ENCODE measurements at regions not wholly inside any gene's neighbourhood (a gene's known extent, or its start where the extent isn't known, plus 50 kb on each side); places are given as distances from the start of the nearest gene placed in this dataset.
"Not testable (repeated sequence)": the region's sequence is repeated elsewhere in the genome, so short reads cannot be mapped to it uniquely, and the experiment has no call there.

GRCh38 chr6:97459535-97459934, 176.5 kb upstream of the MMS22L start:
- DNase-seq: no peak

GRCh38 chr6:97459986-97460385, 177.0 kb upstream of the MMS22L start:
- DNase-seq: no peak

DNA sequence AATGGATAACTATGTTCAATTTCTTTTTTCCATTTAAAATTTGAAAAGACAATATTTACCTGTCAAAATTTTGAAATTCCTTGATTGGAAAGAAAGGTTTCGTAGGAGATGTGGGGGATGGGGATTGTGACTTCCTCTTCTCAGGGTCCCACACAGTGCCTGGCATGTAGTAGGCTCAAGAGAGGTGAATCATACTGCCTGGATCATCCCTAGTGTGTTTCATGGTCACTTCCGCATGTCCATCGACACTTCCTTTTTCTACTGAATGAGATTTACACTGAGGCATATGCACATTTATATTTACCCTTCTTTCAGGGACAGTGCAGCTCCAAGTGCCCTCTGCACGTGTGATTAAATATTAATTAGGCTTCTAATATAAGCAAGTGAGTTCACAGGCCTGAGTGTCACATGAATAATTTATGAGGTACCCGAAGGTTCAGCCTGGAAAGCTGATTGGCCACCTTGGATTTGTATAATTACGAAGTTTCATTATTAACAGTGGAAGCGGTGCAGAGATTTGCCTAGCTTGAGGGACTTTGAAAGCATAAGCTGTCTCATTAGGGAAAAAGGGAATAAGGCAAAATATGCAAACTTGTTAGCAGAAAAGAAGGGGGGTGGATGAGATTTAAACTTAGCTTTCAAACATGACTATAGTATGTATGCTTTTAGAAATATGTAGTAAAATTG, 177.5 kb upstream of the MMS22L start:
- no peak for DNase-seq

DNA sequence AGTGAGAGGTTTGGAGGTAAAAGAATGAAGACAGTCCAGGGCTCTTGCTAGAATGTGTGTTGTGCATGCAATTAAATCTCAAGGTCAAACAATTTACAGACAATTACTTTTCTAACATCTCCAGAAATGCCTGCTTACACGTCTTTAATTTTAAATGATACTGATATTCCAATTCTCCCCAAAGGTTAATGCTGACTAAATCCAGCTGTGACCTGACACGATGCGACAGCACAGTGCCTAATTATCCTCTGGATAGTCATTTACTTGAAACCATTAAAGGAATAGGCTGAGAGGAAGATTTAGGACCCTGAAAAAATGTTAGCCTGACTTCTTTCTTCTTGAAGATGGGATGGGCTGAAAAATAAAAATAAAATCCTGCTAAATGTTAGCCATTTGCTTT, 178.2 kb upstream of the MMS22L start:
- DNase-seq: no peak

DNA sequence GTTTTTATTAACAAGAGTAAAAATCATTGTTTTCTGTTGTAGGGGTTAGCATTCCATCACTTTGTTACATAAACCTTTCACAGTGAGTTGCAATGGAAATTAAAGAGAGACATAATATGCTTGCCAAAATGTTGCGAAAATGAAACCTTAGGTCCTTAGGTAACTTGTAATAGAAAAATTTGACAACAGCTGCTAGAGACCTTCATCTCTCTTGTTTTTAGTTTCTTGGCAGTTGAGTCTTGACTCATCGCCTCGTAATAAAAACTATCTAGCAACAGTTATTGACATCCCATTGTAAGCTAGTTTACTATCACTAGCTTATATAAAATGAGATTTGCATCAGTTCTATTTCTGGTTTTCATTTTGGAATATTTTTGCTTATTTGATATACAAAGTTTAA, 179.0 kb upstream of the MMS22L start:
- DNase-seq: no peak

GRCh38 chr6:97462938-97463598, 180.1 kb upstream of the MMS22L start:
- no peak for DNase-seq

DNA sequence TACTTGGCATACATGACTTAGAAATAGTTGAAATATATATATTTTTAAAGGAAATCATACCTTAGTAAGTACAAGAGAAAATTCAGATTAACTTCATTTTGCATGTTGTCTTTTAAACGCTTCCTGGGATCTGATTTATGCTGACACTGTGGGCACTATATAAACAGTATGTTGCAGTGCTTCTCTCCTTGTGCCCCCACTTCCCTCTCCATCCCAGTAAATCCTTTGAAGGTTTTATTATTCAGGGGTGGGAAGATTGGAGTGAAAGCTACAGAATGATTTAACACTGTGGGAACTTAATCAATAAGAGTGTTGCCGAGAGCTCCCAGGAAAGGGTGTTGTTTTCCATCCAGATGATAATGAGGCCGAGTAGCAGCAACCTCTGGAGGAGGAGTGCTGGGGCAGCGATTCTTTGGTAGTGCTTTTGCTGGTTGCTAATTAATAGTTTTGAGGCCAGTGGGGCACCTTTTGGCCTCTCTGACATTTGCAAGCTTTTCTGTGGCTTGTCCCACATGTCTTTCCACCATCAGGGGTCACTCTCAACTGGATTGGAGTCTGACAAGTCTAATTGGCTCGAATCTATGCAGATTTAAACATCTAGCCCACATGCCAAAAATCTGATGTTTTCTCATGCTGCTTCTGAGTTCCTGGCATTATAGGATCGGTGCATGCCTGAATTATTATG, 183.0 kb upstream of the MMS22L start:
- DNase-seq: no peak

DNA sequence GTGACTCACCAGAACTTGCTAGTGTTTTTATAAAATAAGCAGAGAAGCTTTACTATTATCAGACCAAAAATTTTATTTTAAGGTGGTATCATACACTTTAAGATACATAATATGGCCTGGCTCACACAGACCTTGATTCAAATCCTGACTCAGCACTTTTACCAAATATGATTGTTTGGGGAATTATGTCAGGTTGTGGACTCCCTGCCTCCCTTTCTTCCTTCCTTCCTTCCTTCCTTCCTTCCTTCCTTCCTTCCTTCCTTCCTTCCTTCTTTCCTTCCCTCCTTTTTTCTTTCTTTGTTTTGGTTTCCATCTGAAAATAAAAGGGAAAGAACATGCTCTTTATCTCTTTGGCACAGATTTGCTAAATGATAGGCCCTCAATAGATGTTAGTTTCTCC, 186.0 kb upstream of the MMS22L start:
- DNase-seq: no peak

- DNase-seq: no peak
Observed at GRCh38 chr6:97469451-97469850, 186.4 kb upstream of the MMS22L start.

DNA sequence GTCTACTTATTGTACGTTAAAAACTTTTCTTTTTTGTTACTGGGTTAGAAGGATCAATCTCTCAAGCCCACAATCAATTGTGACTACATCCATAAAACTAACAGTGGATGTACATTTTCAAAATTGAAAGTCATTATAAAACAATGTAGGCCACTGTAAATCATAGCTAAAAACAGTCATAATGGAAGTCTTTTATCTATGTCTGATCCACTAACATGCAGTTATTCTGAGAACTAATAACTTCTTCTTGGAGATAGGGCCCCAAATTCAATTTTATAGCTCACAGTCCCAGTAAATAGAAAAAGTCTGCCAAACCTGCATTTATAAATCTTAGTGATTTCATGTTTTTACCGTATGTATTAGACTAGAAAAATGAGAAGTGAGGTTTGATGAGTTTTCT, 187.3 kb upstream of the MMS22L start:
- no peak for DNase-seq

- DNase-seq: no peak
Observed at GRCh38 chr6:97473979-97474378, 191.0 kb upstream of the MMS22L start.

DNA sequence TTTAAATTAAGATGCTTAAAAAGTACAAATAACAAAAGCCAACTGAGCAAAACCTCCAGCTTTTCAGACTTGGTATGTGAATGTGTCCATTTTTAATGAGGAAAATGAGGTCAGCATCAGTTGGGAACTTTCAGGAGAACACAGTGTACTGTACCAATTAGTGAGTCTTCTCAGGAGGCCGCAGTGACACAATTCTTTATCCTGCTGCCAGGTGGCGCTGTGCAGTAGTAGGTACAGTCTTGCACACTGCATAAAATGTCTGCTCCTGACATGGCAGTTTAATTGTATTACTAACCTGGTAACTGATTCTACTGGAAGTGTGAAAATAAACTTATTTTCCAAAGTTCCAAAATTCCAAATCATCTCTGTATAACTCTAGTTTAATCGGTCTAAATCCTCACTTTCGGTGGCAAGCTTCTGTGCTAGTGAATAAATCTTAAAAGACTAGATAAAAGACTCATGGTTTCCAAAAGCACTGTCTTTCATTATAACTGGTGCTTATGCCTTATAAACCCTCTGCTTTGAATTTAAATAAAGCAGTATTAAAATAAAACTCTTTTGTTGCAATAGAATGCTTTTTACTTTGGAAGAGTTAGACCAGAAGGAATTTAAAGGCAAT, 214.8 kb upstream of the MMS22L start:
- DNase-seq: no peak

DNA sequence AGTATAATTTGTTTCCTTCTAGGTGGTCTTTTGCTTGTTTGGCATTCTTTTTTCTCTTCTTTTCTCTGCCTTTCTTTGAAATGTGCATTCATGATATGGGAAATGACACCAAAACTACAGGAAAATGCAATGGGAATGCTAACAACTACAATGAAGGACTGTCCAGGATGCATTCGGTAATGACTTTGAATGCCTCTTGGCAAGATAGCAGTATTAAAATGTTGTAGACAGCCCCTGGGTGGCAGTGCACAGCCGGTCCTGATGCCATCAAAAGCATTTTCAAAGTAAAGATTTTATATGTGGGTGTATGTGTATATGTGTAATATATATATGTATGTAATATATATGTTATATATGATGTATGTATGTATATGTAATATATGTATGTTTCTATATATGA, 218.8 kb upstream of the MMS22L start:
- DNase-seq: no peak

GRCh38 chr6:97508646-97509045, 225.6 kb upstream of the MMS22L start:
- no peak for DNase-seq

DNA sequence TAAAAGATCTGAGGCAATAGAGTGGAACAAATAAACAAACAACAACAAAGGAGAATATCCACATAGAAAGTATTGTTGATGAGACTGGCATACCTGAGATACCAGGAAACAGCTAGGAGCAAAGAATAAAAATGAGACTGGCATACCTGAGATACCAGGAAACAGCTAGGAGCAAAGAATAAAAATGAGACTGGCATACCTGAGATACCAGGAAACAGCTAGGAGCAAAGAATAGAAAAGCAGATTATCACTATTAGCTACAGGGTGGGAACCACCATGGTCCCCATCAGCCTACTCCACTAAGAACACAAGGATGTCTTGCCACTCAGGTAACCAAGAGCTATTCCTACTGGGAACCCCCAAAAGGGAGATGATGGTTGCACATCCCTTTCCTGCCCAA, 230.2 kb upstream of the MMS22L start:
- DNase-seq: not testable (repeated sequence)

DNA sequence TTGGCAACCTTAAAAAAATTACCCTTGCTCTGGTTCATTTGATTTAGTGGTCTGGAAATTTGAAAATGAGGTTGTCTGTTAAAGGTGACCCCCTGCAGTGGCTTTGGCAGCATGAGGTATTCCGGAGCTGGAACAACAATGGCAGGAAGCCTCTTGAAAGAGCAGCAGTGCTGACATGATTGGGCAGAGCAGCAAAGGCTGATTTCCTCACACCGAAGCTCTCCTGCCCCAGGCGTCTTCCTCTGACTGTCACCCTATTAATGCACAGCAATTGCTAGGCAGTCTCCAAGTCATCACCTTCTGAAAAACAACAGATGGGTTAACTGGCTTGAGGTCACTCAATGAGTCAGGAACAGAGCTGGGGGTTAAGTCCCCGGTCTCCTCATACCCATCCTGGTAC, 241.8 kb upstream of the MMS22L start:
- no peak for DNase-seq

DNA sequence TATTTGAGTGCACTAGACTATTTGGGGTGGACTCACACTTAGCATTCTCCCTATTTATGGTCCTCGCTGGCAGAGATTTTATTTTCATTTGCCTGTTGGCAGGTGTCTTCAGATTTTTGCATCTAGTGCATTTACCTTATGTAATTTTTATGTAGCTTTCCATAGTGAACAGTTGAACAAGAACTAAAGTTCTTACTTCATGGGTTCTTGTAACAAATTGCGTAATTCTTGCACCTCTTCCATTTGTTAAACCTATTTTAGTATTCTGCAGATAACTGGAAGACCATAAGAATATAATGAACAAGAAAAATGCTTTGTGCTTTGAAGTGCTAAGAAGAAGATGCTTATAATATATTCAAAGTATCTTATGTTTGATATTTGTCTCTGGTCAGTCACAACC, 252.8 kb upstream of the MMS22L start:
- DNase-seq: no peak

DNA sequence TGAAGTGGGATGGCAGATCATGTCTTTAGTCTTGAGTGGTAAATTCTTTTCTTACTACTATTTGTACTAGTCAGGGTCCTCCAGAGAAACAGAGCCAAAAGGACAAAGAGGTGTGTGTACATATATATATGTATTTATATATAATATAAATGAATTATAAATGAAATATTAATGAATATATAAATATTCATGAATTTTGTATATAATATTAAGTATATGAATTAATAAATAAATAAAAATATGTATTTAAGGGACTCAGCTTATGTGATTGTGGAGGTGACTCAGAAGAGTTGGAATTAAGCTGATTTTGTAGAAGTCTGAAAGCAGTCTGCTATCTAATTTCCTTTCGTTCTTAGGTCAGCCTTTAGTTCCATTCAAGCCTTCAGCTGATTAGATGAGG, 265.3 kb upstream of the MMS22L start:
- DNase-seq: no peak

DNA sequence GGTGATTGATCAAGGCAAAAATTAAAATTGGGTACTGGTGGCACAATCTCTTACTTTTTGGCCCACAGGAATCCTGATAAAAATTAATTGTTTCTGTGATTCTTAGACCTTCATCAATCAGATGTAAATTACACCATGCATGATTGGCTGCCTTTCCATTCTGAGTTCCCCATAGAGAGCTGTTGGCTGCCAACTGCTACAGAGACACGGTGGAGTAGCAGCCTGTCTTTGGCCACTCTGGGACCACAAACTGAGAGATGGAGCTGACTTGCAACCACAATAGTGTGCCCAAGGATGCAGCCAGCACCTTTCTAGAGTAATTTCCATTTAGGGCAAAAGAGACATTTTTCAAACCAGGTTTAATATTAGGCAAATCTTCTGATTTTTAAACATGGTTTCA, 274.3 kb upstream of the MMS22L start:
- no peak for DNase-seq

DNA sequence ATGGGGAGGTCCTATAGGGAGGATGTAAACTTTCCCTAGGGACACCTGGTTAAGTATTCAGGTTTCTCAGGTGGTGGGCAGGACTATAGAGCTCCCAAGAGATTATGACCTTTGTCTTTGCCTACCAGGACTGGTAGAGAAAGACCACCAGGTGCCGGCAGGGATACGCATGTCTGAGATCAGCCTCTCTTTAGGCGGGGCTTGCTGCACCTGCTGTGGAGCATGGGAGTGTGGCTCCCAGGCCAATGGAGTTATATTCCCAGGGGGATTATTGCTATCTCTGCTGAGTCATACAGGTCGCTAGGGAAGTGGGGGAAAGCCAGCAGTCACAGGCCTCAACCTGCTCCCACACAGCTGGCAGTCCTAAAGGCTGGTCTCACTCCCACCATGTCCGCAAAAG, 280.5 kb upstream of the MMS22L start:
- no peak for DNase-seq

GRCh38 chr6:97572943-97573342, 289.9 kb upstream of the MMS22L start:
- DNase-seq: no peak

GRCh38 chr6:97586344-97586743, 303.3 kb upstream of the MMS22L start:
- DNase-seq: no peak

DNA sequence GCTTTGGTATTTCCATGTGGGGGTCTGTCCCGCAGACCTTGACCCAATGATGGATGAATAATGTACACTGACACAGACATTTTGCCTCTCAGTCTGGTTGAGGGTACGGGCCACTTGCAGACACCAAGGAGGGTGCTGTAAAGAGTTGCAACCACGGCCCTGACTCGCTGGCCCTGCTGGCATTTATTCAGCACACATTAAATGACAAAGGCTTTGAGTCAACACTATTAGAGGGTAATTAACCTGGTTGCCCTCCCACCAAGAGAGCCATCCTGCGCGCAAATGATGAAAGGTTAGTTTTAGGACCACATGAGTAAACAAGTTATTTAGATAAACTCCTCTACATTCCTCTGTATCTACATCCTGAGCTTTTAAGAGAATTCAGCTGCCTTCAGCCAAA, 308.9 kb upstream of the MMS22L start:
- no peak for DNase-seq

GRCh38 chr6:97594844-97595243, 311.8 kb upstream of the MMS22L start:
- DNase-seq: no peak
